COLO668 (cell line): ENCODE measurements at regions not wholly inside any gene's neighbourhood (a gene's known extent, or its start where the extent isn't known, plus 50 kb on each side); places are given as distances from the start of the nearest gene placed in this dataset.

ENCODE experiments used
- DNase-seq: peaks from one replicate; lab custom pipeline; 2025; ENCODE audit not compliant: unreplicated experiment; lab: John Stamatoyannopoulos, UW

DNA sequence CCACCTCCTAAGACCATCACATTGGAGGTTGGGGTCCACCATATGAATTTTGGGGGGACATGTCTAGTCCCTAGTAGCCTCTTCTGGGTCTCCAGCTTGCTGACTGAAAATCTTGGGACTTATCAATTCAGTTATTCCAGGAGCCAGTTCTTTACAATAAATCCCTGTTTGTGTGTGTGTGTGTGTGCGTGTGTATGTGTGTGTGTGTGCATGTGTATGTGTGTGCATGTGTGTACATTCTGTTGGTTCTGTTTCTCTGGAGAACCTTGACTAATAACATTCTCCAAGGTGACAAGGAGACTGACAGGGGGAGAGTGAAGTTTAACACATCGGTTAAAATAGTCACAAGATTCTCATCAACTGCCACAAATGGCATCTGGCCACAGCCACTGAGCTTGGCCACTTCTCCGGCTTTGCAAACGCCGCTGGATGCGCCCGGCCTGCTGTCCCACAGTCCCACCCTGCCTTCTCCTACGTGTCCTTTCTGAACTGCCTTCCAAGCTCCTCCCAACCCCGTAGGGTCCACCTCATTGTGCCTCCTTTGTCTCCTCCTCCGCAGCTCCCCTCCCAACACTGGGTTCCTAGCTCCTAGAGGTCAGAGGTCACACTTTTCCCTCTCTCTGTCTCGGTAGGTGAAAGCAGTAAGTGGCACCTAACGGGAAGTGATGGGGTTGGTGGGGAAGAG lies 88.1 kb upstream of the DIO3 start:
- DNase-seq, result no peak

DNA sequence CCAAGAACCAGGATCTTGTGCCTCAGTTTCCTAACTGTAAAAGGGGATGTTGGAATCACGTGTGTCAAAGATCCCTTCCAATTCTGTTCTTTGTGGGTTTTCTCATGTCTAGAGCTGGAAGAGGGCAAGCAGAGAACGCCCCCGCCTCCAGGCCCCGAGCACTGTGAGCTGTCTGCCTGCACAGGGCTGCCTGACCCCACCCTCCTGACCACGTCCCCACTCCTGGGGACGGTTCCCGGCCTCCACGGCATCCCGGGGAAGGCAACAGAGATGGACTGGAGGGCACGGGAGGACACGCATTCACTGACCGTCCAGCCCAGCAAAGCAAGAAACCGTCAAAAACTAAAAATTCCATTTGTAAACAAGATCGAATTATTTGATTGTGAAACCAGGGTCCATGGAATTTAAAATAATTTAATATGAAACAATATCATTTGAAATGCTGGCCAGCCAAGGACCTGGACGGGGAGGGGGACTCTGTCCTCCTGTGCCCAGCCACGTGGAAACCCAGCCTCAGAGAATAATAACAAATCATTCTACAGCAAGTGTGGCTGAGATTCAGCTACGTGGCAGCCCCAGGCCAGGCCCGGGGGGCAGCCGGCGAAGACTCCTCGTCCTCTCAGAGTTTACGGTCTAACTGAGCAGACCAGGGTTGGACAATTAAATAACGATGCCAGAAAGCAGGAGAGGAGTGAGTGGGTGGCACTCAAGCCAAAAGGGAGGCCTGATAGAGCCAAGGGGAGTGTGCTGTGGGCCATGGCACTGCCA lies 87.3 kb upstream of the DIO3 start:
- DNase-seq, result no peak

DNA sequence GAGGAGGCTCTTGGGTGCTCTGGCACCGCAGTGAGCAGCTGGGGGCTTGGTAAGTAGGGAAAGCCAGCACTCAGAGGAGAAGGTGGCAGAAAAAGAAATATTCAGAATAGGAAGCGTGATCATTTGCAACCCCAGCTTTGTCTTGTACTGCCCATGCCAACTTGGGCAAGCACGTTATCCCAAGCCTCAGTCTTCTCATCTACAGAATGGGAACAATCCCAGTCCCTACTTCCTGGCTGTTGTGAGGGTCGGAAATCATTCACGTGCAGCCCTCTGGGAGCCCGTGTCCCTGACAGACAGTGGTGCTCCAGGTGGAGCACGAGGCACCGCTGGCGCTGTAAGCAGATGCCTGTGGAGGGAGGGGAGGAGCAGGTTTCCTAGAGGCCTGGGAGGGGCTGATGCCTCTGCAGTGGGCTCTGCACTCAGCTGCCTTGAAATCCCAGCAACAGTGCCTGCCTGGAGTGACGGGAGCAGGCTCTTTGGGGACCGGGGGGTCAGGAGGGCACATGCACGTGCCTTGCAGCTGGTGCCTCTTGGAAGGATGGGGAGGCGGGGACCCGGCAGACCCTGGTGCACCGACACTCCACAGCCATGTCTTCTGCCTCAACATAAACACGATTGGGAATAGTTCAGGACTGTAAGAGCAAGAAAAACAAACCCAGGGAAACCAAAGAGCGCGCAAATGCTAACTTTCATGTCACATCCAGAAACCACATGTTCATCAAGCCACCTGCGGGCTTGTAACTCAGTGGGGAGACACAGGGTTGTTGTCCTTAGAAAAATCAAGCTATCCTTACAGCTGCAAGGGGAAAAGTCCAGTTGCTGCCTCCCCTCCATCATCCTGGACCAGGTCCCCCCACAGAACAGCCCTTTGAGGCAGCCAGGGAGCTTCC lies 86.5 kb upstream of the DIO3 start:
- DNase-seq, result no peak

DNA sequence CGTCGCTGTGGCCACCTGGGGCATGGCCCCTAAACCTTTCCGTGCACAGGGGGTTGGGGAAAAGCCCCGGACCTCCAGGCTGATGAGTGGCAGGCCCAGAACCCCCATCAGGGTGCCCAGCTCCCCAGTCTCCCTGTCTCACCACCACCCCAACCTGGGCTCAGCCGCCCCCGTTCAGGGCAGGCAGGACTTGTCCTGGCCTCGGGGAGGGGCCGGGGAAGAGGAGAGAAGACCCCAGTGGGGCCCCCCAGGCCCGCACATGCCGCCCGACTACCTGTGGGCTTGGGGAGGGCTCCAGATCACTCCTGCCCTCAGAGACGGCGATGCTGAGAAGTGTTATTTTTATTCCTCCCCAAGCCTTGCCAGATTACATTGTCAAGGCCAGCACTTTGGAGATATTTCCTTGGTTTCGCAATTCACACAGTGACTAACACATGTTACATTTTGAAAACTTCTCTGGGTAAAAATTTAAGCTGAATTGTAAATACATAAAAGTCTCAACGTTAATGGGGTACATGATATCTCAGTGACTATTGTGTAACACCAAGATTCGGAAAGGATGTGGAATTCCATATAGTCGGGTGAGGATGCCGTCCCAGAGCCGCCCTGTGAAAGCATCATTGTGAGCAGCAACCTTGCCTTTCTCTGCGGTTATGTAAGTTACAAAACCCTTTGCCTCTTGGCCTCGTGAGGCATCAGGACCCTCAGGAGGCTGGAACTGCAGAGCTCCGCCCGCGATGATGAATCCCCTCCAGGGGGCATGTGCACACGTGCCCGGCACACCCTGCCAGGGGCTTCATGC lies 85.6 kb upstream of the DIO3 start:
- DNase-seq, result no peak

DNA sequence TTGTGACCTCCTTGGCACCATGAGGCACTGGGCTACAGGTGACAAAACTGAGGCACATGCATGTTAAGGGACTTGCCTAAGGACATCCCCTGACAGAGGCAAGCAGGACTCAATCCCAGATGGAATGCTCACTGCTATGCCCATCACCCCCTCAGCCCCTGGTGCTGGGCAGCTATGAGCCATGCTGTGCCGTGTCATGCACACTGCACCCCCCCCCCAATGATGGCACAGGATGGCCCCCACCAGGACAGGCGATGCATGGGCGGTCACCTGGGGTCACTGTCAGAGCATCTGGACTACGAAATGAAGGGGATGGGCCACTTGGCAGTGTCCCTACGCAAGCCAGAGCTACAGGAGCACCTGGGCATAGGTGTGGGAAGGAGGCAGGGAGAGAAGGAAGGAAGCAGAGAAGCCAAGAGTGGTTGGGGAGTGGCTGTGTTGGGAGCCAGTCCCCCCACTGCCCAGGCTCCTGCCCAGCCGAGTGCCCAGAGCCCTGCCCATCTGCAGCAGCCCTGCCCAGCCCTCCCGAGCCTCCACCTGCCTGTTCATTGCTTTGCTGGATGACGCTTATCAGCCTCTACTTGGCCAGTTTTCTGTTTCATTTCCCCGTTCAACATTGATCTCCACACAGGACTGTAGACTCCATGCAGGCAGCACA lies 84.9 kb upstream of the DIO3 start:
- no peak for DNase-seq

DNA sequence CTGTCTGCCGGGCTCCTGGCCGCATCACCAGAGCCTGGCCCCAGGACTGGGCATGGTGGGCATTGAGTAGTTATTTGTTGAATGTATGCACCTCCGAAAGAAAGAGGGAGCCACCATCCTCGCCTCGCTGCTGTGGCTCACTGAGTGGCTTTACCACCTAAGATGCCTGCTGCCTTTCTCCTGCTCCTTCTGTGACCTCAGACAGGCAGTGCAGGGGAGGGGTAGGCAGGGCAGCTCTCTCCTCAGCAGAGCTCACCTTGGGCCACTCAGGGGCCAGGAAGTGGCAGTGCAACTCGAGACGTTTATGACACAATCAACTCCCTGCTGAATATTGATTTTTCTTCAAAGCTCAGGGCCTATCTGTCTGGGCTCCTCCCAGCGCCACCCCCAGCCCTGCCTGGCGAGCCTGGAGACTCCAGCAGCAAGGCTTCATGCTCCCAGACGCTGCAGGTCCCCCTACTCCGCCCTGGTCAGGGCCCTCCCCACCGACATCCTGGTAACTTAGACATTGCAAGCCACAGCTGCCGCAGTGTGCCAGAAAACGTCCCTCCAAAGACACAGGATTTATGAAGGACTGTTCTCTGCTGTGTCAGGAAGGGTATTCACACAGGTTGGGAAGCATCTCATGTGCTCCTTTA lies 84.3 kb upstream of the DIO3 start:
- DNase-seq, result peak; percentile 17

DNA sequence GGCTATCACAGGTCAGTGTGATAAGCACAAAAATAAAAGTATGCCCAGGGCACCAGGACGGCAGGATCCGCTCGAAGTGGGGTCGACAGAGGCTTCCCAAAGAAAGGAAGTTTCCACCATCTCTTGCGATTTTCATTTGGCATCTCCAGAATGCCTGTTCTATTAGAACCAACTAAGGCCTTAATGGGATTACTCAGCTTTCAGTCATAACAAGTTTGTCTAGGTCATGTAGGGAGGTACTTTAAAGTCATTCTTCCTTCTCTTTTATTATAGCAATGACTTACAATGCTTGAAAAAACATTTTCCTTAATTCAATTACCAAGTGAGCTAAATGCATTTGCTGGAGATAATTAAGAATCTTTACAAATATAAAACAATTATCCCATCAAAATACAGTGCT lies 83.6 kb upstream of the DIO3 start:
- no peak for DNase-seq

DNA sequence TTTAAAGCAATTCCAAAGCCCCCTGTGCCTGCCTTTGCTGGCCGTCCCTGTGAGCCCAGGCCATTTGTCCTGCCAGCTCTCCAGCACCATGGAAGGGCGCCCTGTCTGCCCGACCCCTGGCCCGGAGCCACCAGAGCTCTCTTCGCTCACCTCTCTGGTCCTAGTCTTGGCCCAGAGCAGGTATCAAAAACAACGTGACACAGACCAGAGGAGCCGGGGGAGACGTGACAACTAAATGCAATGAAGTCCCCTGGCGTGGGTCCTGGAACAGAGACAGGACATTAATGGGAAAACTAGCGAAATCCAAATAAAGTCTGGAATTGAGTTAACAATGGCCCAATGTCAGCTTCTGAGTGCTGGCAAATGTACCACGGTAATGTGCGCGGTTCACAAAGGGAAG lies 83.2 kb upstream of the DIO3 start:
- no peak for DNase-seq

DNA sequence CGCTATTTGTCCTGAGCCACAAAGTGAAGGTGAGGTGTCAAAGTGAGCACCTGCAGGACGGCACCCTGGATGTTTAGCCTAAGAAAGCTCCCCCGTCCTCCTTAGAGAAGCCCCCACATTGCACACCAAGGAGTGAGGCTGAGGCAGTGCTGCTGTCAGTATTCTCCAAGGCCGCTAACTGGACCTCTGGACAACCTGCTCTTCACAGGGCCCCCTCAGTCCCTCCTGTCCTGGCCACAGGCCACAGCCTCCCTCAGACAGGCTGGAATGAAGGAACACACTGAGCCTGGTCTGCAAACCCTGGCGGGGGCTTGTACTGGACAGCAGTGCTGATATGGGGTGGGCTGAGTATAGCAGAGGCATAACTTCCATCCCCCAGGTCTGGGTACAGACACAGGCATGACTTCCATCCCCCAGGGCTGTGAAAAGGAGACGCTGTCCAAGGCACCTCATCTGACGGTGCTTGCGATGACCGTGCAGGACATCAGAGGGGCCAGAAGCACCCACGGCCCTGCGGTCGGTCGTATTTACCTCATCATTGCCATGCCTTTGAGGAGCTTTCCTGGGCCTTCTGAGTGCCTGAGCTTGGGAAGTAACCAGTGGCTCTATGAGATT lies 82.4 kb upstream of the DIO3 start:
- DNase-seq, result no peak

DNA sequence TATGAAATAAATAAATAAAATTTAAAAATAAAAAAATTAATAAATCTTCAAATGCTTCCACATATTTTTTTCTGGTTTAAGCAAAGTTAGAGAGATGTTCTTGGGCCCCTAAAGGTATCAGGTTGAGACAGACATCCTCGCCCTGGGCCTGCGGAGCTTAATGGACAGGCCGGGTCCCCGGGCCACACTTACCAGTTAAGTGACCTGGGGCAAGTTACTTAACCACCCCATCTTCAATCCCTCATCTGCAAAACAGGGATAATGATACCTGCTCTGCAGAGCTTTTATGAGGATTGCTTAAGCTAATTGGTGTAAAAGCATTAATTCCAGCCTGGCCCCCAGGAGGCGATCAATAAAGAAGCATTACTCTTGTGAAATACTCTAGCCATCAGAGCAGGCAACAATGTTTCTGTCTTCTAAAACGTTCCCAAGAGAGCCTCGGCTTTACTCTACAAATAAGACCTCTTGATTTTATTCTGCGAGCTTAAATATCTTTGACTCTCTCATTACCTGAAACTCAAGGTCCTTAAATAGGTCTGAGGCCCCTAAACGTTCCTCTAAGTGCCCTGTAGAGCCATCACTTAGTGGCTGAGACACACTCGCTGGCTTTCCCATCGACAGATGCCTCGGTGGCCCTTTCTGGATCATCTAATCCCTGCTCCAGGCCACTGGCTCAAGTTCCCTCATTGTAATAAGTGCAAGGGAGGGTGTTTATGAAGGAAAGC lies 81.1 kb upstream of the DIO3 start:
- DNase-seq, result no peak

DNA sequence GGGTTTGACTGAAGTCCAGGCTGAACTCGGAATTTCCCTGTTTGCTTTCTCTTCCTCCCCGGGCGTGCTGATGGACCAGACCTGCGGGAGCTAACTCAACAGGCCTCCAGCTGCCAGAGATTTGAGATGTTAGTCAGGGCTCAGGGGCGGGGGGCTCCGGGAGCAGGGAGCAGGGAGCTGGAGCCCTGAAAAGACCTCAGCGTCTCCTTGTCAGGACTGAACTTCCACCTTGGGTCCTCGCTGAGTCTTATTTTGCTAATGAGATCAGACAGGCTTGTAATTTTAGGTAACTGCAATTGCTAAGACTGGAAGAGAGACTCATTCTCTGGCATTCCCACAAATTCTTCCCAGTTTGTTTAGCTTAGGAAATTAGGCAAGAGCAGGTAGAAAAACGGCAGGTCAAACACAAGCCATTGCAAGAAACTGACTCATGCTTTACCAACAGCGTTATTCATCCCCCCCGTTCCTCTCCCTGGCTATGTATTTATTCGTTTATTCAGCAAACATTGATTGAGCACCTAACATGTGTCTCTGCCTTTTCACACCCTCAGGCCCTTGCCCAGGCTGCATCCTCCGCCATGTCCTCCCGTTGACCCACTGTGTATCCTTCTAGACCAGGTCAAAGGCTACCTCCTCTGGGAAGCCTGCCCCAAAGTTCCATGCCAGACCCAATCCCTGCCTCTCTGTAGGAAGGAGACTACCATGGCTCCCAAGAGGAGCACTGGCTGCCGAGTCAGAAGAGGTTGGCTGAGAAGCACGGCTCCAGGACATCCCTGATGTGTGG lies 80.4 kb upstream of the DIO3 start:
- DNase-seq, result no peak

DNA sequence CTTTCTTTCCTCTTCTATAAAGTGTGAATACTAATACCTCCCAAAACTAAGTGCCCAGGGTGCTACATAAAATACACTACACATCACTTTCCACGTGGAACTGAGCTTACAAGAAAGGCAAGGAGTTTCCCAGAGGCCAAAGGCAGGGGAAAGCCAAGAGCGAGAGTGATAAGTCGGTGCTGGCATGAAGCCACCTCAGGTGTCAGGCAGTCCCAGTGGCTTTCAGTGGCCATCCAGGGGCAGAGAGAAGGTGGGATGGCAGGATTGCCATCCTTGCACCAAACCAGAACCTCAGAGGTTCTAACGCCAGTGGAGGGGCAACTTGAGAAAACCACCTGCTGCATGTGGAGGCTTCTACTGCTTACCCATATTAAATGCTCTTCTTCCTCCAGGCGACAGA lies 79.7 kb upstream of the DIO3 start:
- no peak for DNase-seq

DNA sequence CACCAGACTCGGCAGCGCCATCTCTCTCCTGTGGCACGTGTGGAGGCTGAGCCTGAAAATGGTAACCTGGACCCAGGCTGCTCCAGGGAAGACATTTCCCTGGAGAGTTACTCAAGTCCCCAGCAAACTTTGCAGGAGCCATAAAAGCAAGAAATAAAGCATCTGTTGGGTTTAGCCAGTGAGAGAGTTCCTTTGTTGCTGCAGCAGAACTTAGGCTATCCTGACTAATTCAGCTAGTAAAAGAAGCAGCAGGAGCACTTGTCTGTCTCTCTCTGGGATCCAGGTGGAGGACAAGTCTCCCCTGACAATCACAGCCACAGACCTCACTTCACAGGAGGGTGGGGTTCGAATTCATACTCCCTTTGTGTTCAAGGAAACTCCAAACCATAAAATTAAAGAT lies 79.2 kb upstream of the DIO3 start:
- no peak for DNase-seq

DNA sequence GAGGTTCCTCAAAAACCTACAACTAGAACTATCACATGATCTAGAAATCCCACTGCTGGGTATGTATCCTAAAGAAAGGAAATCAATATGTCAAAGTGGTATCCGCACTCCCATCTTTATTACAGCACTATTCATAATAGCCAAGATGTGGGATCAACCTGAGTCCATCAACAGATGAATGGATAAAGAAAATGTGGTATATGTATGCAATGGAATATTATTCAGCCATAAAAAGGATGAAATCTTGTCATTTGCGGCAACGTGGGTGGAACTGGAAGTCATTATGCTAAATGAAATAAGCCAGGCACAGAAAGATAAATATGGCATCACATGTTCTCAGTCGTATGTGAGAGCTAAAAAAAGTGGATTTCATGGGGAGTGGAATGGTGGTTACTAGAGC lies 77.5 kb upstream of the DIO3 start:
- DNase-seq, result no peak

DNA sequence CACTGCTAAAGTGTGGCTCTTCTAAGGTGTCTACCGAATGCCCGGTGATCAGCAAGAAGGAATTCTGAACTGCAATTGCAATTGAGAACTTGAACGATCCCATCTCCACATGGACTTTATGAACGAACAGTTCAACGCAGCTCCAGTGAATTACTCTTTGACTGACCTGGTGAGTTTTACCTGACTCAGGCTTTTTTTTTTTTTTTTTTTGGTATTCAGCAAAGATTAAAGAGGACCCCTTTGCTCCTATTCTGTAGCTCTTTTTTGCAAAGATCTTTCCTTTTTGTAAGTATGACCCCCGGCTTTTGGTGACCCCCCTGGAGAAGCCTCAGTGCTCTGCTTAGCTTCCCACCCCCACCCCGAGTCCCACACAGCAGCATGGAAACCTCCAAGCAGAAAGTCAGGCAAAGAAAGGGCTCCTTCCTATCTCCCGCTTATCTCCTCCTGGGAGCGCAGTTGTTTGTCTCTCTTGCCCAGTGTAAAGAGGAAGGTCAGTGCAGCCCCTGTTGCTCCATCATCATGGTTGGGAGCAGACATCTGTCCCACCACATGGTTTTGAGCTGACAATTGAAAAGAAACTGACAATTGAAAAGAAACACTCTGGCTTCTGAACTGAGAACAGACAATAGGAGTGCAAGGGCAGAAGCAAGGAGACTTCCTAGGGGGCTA lies 72.1 kb upstream of the DIO3 start:
- no peak for DNase-seq

DNA sequence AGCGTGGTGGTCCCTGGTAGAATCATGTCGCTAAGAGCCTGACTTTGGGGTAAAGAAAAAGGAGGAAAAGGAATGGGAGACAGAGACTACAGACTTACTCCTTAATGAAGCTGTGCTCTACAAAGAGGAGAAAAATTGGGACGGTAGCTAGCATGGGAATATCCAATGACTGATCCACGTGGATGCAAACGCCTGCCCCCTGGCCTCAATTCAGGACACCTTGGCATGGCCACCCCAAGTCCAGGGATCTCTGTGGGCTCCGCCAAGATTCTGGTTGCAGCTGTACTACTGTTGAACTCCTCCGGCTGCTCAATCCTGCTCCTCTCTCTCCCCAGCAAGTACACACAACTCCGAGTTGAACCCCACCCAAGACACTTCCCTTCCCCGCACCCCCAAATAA lies 70.5 kb upstream of the DIO3 start:
- no peak for DNase-seq

DNA sequence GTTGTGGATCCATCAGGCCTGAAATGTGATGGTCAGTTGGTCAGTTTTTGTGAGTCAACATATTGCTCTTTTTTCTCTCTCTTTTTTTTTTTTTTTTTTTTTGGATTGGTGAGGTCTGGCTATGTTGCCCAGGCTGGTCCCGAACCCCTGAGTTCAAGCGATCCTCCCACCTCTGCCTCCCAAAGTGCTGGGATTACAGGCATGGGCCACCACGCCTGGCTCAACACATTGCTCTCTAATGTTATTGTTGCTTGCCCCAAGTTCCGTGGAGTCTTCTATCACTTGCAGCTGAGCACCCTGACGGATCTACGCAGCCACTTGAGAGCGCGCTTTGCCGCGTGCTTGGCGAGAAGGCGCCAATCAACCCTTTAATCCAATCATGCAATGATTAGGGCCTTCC lies 69.5 kb upstream of the DIO3 start:
- DNase-seq, result no peak

DNA sequence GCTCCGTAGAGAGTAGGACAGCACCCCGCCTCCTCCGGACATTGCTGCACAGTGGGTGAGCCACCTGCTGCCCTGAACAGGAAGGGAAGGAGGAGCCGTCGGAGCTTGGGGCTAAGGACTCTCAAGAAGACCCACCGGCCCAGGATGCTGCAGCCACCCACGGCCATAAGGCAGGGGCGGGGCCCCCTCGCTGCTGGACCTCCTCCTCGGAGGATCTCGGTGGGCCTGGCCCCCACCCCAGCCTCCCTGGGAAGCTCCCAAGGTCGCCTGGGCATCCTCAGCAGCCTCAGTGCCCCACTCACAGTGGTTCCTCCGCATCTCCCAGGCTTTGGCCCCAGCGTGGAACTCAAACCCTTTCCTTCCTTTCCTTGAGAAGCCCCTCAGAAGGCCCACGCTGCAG lies 68.6 kb upstream of the DIO3 start:
- no peak for DNase-seq
